Mesendoderm (in vitro differentiated cells): ENCODE measurements at regions not wholly inside any gene's neighbourhood (a gene's known extent, or its start where the extent isn't known, plus 50 kb on each side); places are given as distances from the start of the nearest gene placed in this dataset.
"Not testable (repeated sequence)": the region's sequence is repeated elsewhere in the genome, so short reads cannot be mapped to it uniquely, and the experiment has no call there.

Source experiments
- DNase-seq: peaks from one replicate; pipeline ENCODE4 v3.0.0; 2013
- H2AK5ac ChIP-seq: 2 replicates; pipeline ENCODE4 v1.6.1; 2013; ENCODE audit warnings: low read length, inconsistent platforms
- H2BK120ac ChIP-seq: 2 replicates; pipeline ENCODE4 v1.6.1; 2013; ENCODE audit warnings: low read depth, mild to moderate bottlenecking, low read length, moderate library complexity, mixed read lengths
- H2BK15ac ChIP-seq: replicated peaks from 2 replicates; pipeline ENCODE4 v1.6.1; 2013; ENCODE audit warnings: low read depth, mild to moderate bottlenecking, moderate library complexity
- H2BK5ac ChIP-seq: 2 replicates; pipeline ENCODE4 v1.6.1; 2013; ENCODE audit warnings: low read length, inconsistent platforms
- H3K18ac ChIP-seq: 2 replicates; pipeline ENCODE4 v1.6.1; 2013; ENCODE audit warnings: mild to moderate bottlenecking, low read length, mixed read lengths
- H3K23ac ChIP-seq: one replicate; pipeline ENCODE4 v1.6.1; 2013; ENCODE audit warnings: low read length
- H3K27ac ChIP-seq: 2 replicates; pipeline ENCODE4 v1.5.1; 2013; ENCODE audit warnings: low read depth, mild to moderate bottlenecking, inconsistent platforms, low read length, moderate library complexity
- H3K27me3 ChIP-seq: 2 replicates; pipeline ENCODE4 v1.6.1; 2013; ENCODE audit warnings: low read length, control low read depth, mild to moderate bottlenecking, inconsistent platforms; ENCODE audit not compliant: insufficient read depth, poor library complexity
- H3K36me3 ChIP-seq: 2 replicates; pipeline ENCODE4 v1.6.1; 2013; ENCODE audit warnings: low read length, inconsistent platforms; ENCODE audit not compliant: control insufficient read depth, insufficient read depth
- H3K4ac ChIP-seq: one replicate; pipeline ENCODE4 v1.6.1; 2013; ENCODE audit warnings: low read depth, mild to moderate bottlenecking, low read length, moderate library complexity
- H3K4me1 ChIP-seq: 2 replicates; pipeline ENCODE4 v1.6.1; 2013; ENCODE audit warnings: low read depth, low read length, inconsistent platforms; ENCODE audit not compliant: control insufficient read depth
- H3K4me2 ChIP-seq: 2 replicates; pipeline ENCODE4 v1.6.1; 2013; ENCODE audit warnings: low read length
- H3K4me3 ChIP-seq: 2 replicates; pipeline ENCODE4 v1.5.1; 2013; ENCODE audit warnings: mild to moderate bottlenecking, low read length
- H3K56ac ChIP-seq: one replicate; pipeline ENCODE4 v1.6.1; 2013; ENCODE audit warnings: low read length
- H3K79me1 ChIP-seq: 2 replicates; pipeline ENCODE4 v1.6.1; 2013; ENCODE audit warnings: low read length, inconsistent platforms
- H3K79me2 ChIP-seq: 2 replicates; pipeline ENCODE4 v1.6.1; 2013; ENCODE audit warnings: mild to moderate bottlenecking, low read length; ENCODE audit not compliant: control insufficient read depth, insufficient read depth
- H3K9ac ChIP-seq: 2 replicates; pipeline ENCODE4 v1.6.1; 2013; ENCODE audit warnings: low read length, inconsistent platforms
- H4K5ac ChIP-seq: one replicate; pipeline ENCODE4 v1.6.1; 2013; ENCODE audit warnings: low read length
- H4K8ac ChIP-seq: one replicate; pipeline ENCODE4 v1.6.1; 2013; ENCODE audit warnings: low read depth, mild to moderate bottlenecking, control low read depth, low read length, moderate library complexity
- WGBS: extraction: QIAGEN DNeasy Blood & Tissue Kit; methylation state at CpG from one replicate; pipeline ENCODE4 v1.1.7; 2013; ENCODE audit warnings: low lambda C conversion rate, missing lambda C conversion rate; ENCODE audit not compliant: insufficient coverage; ENCODE audit errors: extremely low coverage; 5-methylcytosine and 5-hydroxymethylcytosine counted together

DNA sequence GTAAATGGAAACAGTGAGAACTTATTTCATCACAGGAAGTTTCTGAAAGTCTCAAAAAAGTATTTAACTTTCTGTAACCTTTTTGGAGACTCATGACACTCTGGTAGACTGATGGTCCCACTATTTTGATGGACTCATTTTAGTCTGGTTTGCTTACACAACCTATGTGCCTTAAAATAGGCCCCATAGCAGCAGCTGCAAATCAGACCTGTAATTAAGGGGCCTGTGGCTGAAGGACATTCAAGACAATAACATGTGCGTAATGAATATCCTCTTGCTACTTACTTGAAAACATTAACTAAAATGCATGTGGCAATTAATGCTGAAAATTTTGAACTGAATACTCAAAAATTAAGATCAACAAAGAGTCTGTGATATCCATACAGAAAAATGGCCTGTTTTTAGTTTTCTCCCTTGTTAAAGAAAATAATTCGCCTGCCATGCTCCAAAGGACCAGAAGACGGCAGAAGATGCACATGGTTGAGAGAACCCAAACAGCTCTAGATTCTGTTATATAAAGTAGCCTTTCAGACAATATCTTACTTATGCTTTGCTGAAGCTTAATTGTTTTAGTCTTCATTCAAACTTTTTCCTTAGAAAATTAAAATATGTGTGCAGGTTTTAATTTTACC, 568.5 kb downstream of the KCNA4 start:
- no peak overlapping the region for H3K23ac ChIP-seq
- no peak overlapping the region for H3K4ac ChIP-seq
- no peaks in the 10 kb centered on the region for H3K79me1 ChIP-seq
- H2BK15ac ChIP-seq: no peak overlapping the region
- no peak overlapping the region for H2BK5ac ChIP-seq
- no peak overlapping the region for H2AK5ac ChIP-seq
- H3K4me1 ChIP-seq: no peaks in the 10 kb centered on the region
- H2BK120ac ChIP-seq: no peak overlapping the region
- H4K5ac ChIP-seq: no peak overlapping the region
- H3K79me2 ChIP-seq: no peaks in the 10 kb centered on the region
- no peaks in the 10 kb centered on the region for H3K36me3 ChIP-seq
- no peak overlapping the region for H3K56ac ChIP-seq
- DNase-seq: peak; percentile 30
- no peak overlapping the region for H3K4me2 ChIP-seq
- H3K4me3 ChIP-seq: no peak overlapping the region
- H3K9ac ChIP-seq: no peak overlapping the region
- no peak overlapping the region for H3K27ac ChIP-seq
- WGBS: no CpG with 5 or more reads among the region's 3 CpGs
- no peak overlapping the region for H3K18ac ChIP-seq
- H4K8ac ChIP-seq: no peak overlapping the region
- no peaks in the 10 kb centered on the region for H3K27me3 ChIP-seq

DNA sequence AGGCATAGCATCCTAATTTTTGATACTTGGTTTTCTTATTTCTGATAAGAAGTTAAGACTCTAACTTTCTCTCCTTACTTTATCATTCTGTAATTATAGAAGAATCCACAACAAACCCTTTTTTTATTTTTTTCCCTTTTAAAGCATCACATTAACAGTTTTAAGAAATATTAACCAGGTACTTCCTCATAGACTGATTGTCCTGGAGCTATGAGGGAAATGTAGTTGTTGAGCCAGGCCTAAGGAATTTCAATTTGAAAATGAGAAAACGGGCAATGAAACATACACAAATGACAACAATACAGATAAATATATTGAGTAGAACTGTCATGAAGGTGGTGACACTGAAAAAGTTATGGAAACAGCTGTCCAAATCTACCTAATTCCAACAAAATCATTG, 569.0 kb downstream of the KCNA4 start:
- Histone ChIP-seq H2BK15ac (no peak overlapping the region), H3K18ac (no peak overlapping the region), H3K79me1 (no peaks in the 10 kb centered on the region), H3K4me2 (no peak overlapping the region), H2BK5ac (no peak overlapping the region), H3K4ac (no peak overlapping the region), H3K9ac (no peak overlapping the region), H2BK120ac (no peak overlapping the region), H4K5ac (no peak overlapping the region), H3K56ac (no peak overlapping the region), H3K79me2 (no peaks in the 10 kb centered on the region), H3K36me3 (no peaks in the 10 kb centered on the region), H3K4me3 (no peak overlapping the region), H2AK5ac (no peak overlapping the region), H3K4me1 (no peaks in the 10 kb centered on the region), H4K8ac (no peak overlapping the region), H3K27ac (no peak overlapping the region), H3K27me3 (no peaks in the 10 kb centered on the region), H3K23ac (no peak overlapping the region)
- WGBS: no CpG with 5 or more reads among the region's 1 CpG
- DNase-seq: no peak

DNA sequence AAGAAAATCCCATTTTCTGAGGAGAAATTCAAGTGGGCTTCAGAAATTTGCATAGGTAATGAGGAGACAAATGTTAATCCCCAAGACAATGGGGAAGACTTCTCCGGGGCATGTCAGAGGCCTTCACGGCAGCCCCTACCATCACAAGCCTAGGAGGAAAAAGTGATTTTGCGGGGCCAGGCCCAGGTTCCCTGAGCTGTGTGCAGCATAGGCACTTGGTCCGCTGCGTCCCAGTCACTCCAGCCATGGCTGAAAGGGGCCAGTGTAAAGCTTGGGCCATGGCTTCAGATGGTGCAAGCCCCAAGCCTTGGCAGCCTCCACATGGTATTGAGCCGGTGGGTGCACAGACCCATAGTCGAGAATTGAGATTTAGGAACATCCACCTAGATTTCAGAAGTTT, 570.7 kb downstream of the KCNA4 start:
- no peak overlapping the region for H2AK5ac ChIP-seq
- H4K8ac ChIP-seq: no peak overlapping the region
- no peak overlapping the region for H3K4me3 ChIP-seq
- no peak overlapping the region for H3K9ac ChIP-seq
- no peak overlapping the region for H2BK120ac ChIP-seq
- H3K18ac ChIP-seq: no peak overlapping the region
- H3K23ac ChIP-seq: no peak overlapping the region
- no peak overlapping the region for H2BK5ac ChIP-seq
- H2BK15ac ChIP-seq: no peak overlapping the region
- H3K4ac ChIP-seq: no peak overlapping the region
- H3K4me2 ChIP-seq: no peak overlapping the region
- no peak overlapping the region for H3K56ac ChIP-seq
- no peaks in the 10 kb centered on the region for H3K36me3 ChIP-seq
- H3K4me1 ChIP-seq: no peaks in the 10 kb centered on the region
- H3K27me3 ChIP-seq: no peaks in the 10 kb centered on the region
- no peaks in the 10 kb centered on the region for H3K79me1 ChIP-seq
- DNase-seq: peak; percentile 5
- WGBS: no CpG with 5 or more reads among the region's 7 CpGs
- no peak overlapping the region for H4K5ac ChIP-seq
- H3K79me2 ChIP-seq: no peaks in the 10 kb centered on the region
- H3K27ac ChIP-seq: no peak overlapping the region

DNA sequence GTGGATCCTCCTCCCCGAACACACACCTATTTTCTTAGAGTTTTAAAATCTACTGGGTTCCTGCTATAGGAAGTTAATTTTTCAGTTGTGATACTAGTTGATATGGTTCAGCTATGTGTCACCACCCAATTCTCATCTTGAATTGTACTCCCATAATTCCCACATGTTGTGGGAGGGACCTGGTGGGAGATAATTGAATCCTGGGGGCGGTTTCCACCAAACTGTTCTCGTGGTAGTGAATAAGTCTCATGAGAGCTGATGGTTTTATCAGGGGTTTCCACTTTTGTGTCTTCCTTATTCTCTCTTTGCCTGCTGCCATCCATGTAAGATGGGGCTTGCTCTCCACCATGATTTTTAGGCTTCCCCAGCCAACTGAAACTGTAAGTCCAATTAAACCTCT, 571.6 kb downstream of the KCNA4 start:
- H3K27me3 ChIP-seq, H3K36me3 ChIP-seq, H4K8ac ChIP-seq, H3K18ac ChIP-seq, H3K4me2 ChIP-seq, H3K4me1 ChIP-seq, DNase-seq, H3K79me2 ChIP-seq, H2AK5ac ChIP-seq, H3K56ac ChIP-seq, H3K27ac ChIP-seq, H4K5ac ChIP-seq, H3K9ac ChIP-seq, H2BK5ac ChIP-seq, H3K23ac ChIP-seq, H3K4ac ChIP-seq, H2BK15ac ChIP-seq, H3K79me1 ChIP-seq, H3K4me3 ChIP-seq, H2BK120ac ChIP-seq: not testable (repeated sequence)
- WGBS: no CpG with 5 or more reads among the region's 3 CpGs

DNA sequence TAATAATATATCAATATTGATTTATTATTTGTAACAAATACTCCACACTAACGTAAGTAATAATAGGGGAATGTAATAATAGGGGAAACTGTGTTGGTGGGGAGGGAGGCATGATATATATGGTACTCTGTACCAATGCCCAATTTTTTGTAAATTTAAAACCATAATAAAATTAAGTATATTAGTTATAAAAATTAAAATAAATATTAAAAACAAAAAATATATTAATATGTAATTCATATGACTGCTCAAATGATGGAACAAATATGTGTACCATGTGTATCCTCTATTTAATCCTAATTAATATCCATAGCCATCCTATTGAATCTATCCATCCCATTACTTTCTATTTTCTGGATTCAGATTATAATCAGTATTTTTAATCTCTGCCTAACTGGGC, 578.0 kb downstream of the KCNA4 start:
- H3K9ac ChIP-seq: no peak overlapping the region
- H4K8ac ChIP-seq: no peak overlapping the region
- WGBS: no CpG with 5 or more reads among the region's 1 CpG
- no peaks in the 10 kb centered on the region for H3K27me3 ChIP-seq
- H2BK15ac ChIP-seq: no peak overlapping the region
- no peak for DNase-seq
- no peaks in the 10 kb centered on the region for H3K36me3 ChIP-seq
- H2BK5ac ChIP-seq: no peak overlapping the region
- H3K4me1 ChIP-seq: no peaks in the 10 kb centered on the region
- no peak overlapping the region for H3K27ac ChIP-seq
- H3K4ac ChIP-seq: no peak overlapping the region
- H3K4me2 ChIP-seq: no peak overlapping the region
- H3K79me2 ChIP-seq: no peaks in the 10 kb centered on the region
- H3K79me1 ChIP-seq: no peaks in the 10 kb centered on the region
- H3K23ac ChIP-seq: no peak overlapping the region
- no peak overlapping the region for H2AK5ac ChIP-seq
- no peak overlapping the region for H3K4me3 ChIP-seq
- no peak overlapping the region for H3K56ac ChIP-seq
- no peak overlapping the region for H2BK120ac ChIP-seq
- H3K18ac ChIP-seq: no peak overlapping the region
- no peak overlapping the region for H4K5ac ChIP-seq

DNA sequence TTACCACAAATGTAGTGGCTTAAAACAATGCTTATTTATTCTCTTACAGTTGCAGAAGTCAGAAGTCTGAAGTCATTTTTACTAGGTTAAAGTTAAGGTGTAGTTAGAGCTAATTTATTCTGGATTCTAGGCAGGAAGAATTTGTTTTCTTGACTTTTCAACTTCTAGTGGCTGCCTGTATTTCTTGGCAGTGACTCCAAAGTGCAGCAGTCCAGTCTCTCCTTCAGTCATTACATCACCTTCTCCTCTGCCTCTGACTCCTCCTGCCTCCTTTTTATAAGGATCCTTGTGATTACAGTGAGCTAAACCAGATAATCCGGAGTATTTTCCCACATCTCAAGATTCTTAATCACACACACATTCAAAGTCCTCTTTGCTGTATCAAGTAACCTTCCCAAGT, 581.4 kb downstream of the KCNA4 start:
- H3K4me2 ChIP-seq: no peak overlapping the region
- no peak for DNase-seq
- H4K5ac ChIP-seq: no peak overlapping the region
- H3K9ac ChIP-seq: no peak overlapping the region
- H3K4me1 ChIP-seq: no peaks in the 10 kb centered on the region
- H2AK5ac ChIP-seq: no peak overlapping the region
- H3K27ac ChIP-seq: no peak overlapping the region
- H3K27me3 ChIP-seq: no peaks in the 10 kb centered on the region
- no peaks in the 10 kb centered on the region for H3K79me1 ChIP-seq
- no peak overlapping the region for H3K4ac ChIP-seq
- no peak overlapping the region for H3K56ac ChIP-seq
- H2BK5ac ChIP-seq: no peak overlapping the region
- H2BK15ac ChIP-seq: no peak overlapping the region
- no CpG with 5 or more reads among the region's 1 CpG for WGBS
- no peaks in the 10 kb centered on the region for H3K36me3 ChIP-seq
- no peak overlapping the region for H3K4me3 ChIP-seq
- H3K18ac ChIP-seq: no peak overlapping the region
- no peak overlapping the region for H2BK120ac ChIP-seq
- H3K79me2 ChIP-seq: no peaks in the 10 kb centered on the region
- no peak overlapping the region for H4K8ac ChIP-seq
- H3K23ac ChIP-seq: no peak overlapping the region
